Peyer's patch (tissue), 4 donors: ENCODE measurements at regions not wholly inside any gene's neighbourhood (a gene's known extent, or its start where the extent isn't known, plus 50 kb on each side); places are given as distances from the start of the nearest gene placed in this dataset.

Source experiments
- DNase-seq, 3 donors: peaks; one replicate each; pipeline ENCODE4 v3.0.0-alpha.2; 2017 to 2019
- H3K27ac ChIP-seq, 4 donors: fragments of 200-600 bp; sonication (generic); one replicate each; pipeline ENCODE4 v1.5.1; 2016 to 2019
- H3K27me3 ChIP-seq, 2 donors: fragments of 200-600 bp; sonication (generic); one replicate each; pipeline ENCODE4 v1.5.1; 2019
- H3K36me3 ChIP-seq, 3 donors: fragments of 200-600 bp; sonication (generic); one replicate each; pipeline ENCODE4 v1.5.1; 2016 to 2019
- H3K4me1 ChIP-seq, 4 donors: fragments of 200-600 bp; sonication (generic); one replicate each; pipeline ENCODE4 v1.5.1; 2016 to 2019
- H3K4me3 ChIP-seq, 4 donors: fragments of 200-600 bp; sonication (generic); 1 replicate in 3 of 4; 2 replicates in 1 of 4; pipeline ENCODE4 v1.5.1; 2016 to 2019; ENCODE audit warnings: mild to moderate bottlenecking in 1 of 4
- H3K9me3 ChIP-seq, 4 donors: fragments of 200-600 bp; sonication (generic); one replicate each; pipeline ENCODE4 v1.5.1; 2016 to 2019; ENCODE audit warnings: mild to moderate bottlenecking in 1 of 4
- POLR2A ChIP-seq, 2 donors: fragments of 450-650 bp; IDR thresholded peaks; one replicate each; pipeline ENCODE4 v1.5.1; 2017; ENCODE audit warnings: antibody characterized with exemption in 2 of 2, mild to moderate bottlenecking in 2 of 2, moderate library complexity in 2 of 2
- TF ChIP-seq, protein P1 (sequence below), 6 experiments: fragments of 450-650 bp in 4 of 6; fragments of 200-600 bp in 2 of 6; sonication (generic) in 1 of 6; IDR thresholded peaks; one replicate each; pipeline ENCODE4 v1.5.1; 2017 to 2019; ENCODE audit warnings: antibody characterized with exemption in 6 of 6, mild to moderate bottlenecking in 3 of 6, moderate library complexity in 1 of 6

DNA sequence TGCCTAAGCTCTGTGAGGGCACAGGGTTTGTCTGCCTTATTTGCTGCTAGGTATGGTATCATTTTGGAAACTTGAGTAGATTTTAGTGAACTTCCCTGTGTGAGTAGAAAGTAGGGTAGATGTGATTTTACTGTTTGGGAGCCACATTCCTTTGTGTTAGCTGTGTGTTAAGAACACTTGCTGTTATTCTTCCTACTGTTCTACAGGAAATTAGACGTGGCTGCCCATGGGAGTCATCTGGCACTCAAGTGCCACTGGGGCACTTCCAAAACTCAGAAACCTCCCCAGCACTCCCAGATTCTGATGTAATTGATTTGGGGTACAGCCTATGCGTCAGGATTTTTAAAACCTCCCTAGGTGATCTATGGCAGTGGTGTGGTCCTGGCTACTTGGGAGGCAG lies 369.9 kb upstream of the C2CD4B start:
- TF ChIP-seq, protein P1, sequence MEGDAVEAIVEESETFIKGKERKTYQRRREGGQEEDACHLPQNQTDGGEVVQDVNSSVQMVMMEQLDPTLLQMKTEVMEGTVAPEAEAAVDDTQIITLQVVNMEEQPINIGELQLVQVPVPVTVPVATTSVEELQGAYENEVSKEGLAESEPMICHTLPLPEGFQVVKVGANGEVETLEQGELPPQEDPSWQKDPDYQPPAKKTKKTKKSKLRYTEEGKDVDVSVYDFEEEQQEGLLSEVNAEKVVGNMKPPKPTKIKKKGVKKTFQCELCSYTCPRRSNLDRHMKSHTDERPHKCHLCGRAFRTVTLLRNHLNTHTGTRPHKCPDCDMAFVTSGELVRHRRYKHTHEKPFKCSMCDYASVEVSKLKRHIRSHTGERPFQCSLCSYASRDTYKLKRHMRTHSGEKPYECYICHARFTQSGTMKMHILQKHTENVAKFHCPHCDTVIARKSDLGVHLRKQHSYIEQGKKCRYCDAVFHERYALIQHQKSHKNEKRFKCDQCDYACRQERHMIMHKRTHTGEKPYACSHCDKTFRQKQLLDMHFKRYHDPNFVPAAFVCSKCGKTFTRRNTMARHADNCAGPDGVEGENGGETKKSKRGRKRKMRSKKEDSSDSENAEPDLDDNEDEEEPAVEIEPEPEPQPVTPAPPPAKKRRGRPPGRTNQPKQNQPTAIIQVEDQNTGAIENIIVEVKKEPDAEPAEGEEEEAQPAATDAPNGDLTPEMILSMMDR (IDR thresholded peaks at IDR 0.05), result no peak
- no peak for TF ChIP-seq POLR2A (IDR thresholded peaks at IDR 0.05)
- DNase-seq, result no peak
- H3K36me3 ChIP-seq, result no peaks in the 10 kb centered on the region

DNA sequence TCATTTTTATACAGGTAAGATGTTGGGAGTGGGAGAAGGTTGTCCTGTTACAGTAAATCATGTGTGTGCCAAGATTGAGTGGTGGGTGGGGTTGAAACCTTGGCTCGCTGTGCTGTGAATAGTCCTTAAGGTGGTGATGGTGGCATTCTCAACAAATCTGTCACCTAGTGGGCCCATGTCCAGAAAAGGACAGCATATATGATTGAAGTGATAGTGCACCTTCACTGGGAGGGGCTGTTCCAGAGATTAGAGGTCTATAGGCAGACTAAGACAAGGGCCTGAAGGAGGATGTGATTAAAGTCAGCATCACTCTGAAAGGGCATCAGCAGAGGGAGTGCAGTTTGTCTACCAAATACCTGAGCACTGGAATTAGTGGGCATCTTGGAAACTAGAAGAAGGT lies 374.2 kb upstream of the C2CD4B start:
- Histone ChIP-seq H3K36me3 (no peaks in the 10 kb centered on the region), H3K27me3 (no peaks in the 10 kb centered on the region), H3K4me1 (no peaks in the 10 kb centered on the region), H3K9me3 (no peaks in the 10 kb centered on the region), H3K27ac (no peak overlapping the region), H3K4me3 (no peak overlapping the region)
- no peak for DNase-seq
- no peak for TF ChIP-seq POLR2A (IDR thresholded peaks at IDR 0.05)
- TF ChIP-seq, protein P1 (IDR thresholded peaks at IDR 0.05), result no peak

More for the DNA sequence above, 369.9 kb upstream of the C2CD4B start:
- H3K4me1 ChIP-seq, result no peaks in the 10 kb centered on the region
- no peaks in the 10 kb centered on the region for H3K27me3 ChIP-seq
- no peak overlapping the region for H3K4me3 ChIP-seq
- no peak overlapping the region for H3K27ac ChIP-seq
- no peaks in the 10 kb centered on the region for H3K9me3 ChIP-seq

DNA sequence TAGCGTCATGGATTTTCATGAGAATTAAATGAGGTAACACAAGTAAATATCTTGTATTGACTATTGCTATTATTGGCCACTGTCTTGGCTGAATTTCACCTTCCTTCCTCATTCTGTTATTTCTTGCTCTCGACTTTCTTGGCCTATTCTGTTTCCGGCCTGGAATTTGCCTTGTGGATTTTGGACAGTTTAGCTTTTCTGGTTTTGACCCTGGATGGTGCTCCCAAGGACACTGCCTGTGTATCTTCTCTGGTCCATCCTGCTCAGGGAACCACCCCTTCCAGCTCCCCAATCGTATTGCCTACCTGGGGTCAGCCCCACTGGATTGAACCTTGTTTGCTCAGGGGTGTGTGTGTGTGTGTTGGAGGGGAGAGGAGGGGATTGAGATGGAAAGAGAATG lies 376.2 kb upstream of the C2CD4B start:
- no peaks in the 10 kb centered on the region for H3K9me3 ChIP-seq
- TF ChIP-seq, protein P1 (IDR thresholded peaks at IDR 0.05), result no peak
- no peak for TF ChIP-seq POLR2A (IDR thresholded peaks at IDR 0.05)
- H3K36me3 ChIP-seq, result no peaks in the 10 kb centered on the region
- H3K4me1 ChIP-seq, result peaks cover 0 to 10% (median 0%) of the 10 kb centered on the region in 4 donors
- no peak overlapping the region for H3K27ac ChIP-seq
- no peaks in the 10 kb centered on the region for H3K27me3 ChIP-seq
- H3K4me3 ChIP-seq, result no peak overlapping the region
- DNase-seq, result no peak

DNA sequence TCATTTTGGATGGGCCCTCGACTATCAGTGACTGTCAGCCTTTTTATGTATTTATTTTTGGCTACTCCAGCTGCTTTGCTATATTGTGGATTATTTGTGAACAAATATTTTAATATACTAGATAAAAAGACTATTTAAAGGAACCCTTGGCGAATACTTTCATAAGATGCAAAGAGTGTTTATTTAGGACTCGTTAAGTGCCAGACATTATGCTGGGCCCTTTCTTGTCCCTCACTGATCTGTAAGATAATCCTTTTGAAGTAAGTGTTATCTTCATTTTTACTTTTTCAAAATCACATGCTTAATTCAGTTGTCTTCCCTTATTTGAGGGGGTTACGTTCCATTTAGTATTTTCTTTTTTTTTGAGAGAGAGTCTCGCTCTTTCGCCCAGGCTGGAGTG lies 376.8 kb upstream of the C2CD4B start:
- Histone ChIP-seq H3K4me1 (peaks cover 0 to 10% (median 0%) of the 10 kb centered on the region in 4 donors), H3K4me3 (no peak overlapping the region), H3K27ac (no peak overlapping the region), H3K9me3 (no peaks in the 10 kb centered on the region), H3K36me3 (no peaks in the 10 kb centered on the region), H3K27me3 (no peaks in the 10 kb centered on the region)
- no peak for DNase-seq
- no peak for TF ChIP-seq POLR2A (IDR thresholded peaks at IDR 0.05)
- TF ChIP-seq, protein P1 (IDR thresholded peaks at IDR 0.05), result no peak

DNA sequence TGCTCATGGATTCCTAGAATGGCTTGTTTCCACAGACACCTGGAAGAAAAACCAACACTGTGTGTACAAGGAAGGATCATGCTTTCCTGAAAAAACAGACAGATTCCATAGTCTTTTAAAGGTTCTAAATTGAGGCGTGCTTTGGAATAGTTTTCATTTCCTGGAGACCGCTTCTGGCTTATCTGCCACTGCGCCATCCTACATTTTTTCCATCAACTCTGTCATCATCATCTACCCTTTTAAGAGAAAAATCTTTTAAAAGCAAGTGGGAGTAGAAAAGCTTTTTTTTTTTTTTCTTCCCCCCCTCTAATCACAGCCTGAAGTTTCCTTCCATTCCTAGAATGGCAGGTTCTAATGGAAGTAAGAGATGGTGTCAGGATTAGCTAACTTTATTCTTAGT lies 379.4 kb upstream of the C2CD4B start:
- Histone ChIP-seq H3K4me3 (no peak overlapping the region), H3K9me3 (no peaks in the 10 kb centered on the region), H3K36me3 (no peaks in the 10 kb centered on the region), H3K27me3 (no peaks in the 10 kb centered on the region), H3K27ac (no peak overlapping the region), H3K4me1 (peaks cover 0 to 10% (median 0%) of the 10 kb centered on the region in 4 donors)
- TF ChIP-seq, protein P1 (IDR thresholded peaks at IDR 0.05), result no peak
- no peak for TF ChIP-seq POLR2A (IDR thresholded peaks at IDR 0.05)
- DNase-seq, result no peak
